Fibroblast of lung (primary cell): ENCODE measurements at regions not wholly inside any gene's neighbourhood (a gene's known extent, or its start where the extent isn't known, plus 50 kb on each side); places are given as distances from the start of the nearest gene placed in this dataset.
"Not testable (repeated sequence)": the region's sequence is repeated elsewhere in the genome, so short reads cannot be mapped to it uniquely, and the experiment has no call there.

Experiments
- DNase-seq, 2 donors: peaks; one replicate each; pipeline versions ENCODE4 v3.0.0 to v3.0.0-alpha.2; 2010; ENCODE audit warnings: low read depth in 2 of 2
- H2AFZ ChIP-seq: 2 replicates; pipeline ENCODE4 v1.5.1; 2012; ENCODE audit warnings: low read length, control low read depth, inconsistent platforms
- H3K27ac ChIP-seq: 2 replicates; pipeline ENCODE4 v1.5.1; 2011; ENCODE audit warnings: low read length, control low read depth; ENCODE audit not compliant: insufficient read depth
- H3K27me3 ChIP-seq: 2 replicates; pipeline ENCODE4 v1.5.1; 2011; ENCODE audit warnings: mild to moderate bottlenecking, low read length; ENCODE audit not compliant: control insufficient read depth, insufficient read depth
- H3K36me3 ChIP-seq: 2 replicates; pipeline ENCODE4 v1.5.1; 2011; ENCODE audit warnings: low read length; ENCODE audit not compliant: control insufficient read depth, insufficient read depth
- H3K4me1 ChIP-seq: 2 replicates; pipeline ENCODE4 v1.5.1; 2011; ENCODE audit warnings: low read length; ENCODE audit not compliant: control insufficient read depth, insufficient read depth; ENCODE audit errors: extremely low read depth
- H3K4me2 ChIP-seq: 2 replicates; pipeline ENCODE4 v1.5.1; 2011; ENCODE audit warnings: low read length, control low read depth; ENCODE audit not compliant: insufficient read depth; ENCODE audit errors: extremely low read depth
- H3K4me3 ChIP-seq, 4 experiments: fragments of 200-600 bp in 1 of 4; sonication (generic) in 1 of 4; replicated peaks in 1 of 4; 2 replicates each; pipeline ENCODE4 v1.5.1; 2011 to 2016; ENCODE audit warnings: low read length in 4 of 4, low read depth in 3 of 4, mild to moderate bottlenecking in 3 of 4, control low read depth in 2 of 4, inconsistent platforms in 1 of 4, mixed read lengths in 1 of 4; ENCODE audit not compliant: insufficient read depth in 1 of 4; ENCODE audit errors: control extremely low read depth in 1 of 4
- H3K79me2 ChIP-seq: 2 replicates; pipeline ENCODE4 v1.5.1; 2012; ENCODE audit warnings: mild to moderate bottlenecking, low read length, inconsistent platforms; ENCODE audit not compliant: control insufficient read depth, insufficient read depth
- H3K9ac ChIP-seq: 2 replicates; pipeline ENCODE4 v1.5.1; 2011; ENCODE audit warnings: mild to moderate bottlenecking, low read length, control low read depth; ENCODE audit not compliant: insufficient read depth
- H3K9me3 ChIP-seq: 2 replicates; pipeline ENCODE4 v1.5.1; 2012; ENCODE audit warnings: low read depth, low read length; ENCODE audit not compliant: control insufficient read depth, insufficient read depth
- H4K20me1 ChIP-seq: 2 replicates; pipeline ENCODE4 v1.5.1; 2011; ENCODE audit warnings: low read length; ENCODE audit not compliant: control insufficient read depth, insufficient read depth; ENCODE audit errors: extremely low read depth
- EZH2 ChIP-seq: IDR thresholded peaks from 2 replicates; pipeline ENCODE4 v1.5.1; 2012; ENCODE audit warnings: low read length, control low read depth, mild to moderate bottlenecking; ENCODE audit errors: missing control alignments
- TF ChIP-seq, protein P1 (sequence below), 2 donors: IDR thresholded peaks in 1 of 2; conservative IDR thresholded peaks in 1 of 2; 1 replicate in 1 of 2; 2 replicates in 1 of 2; pipeline ENCODE4 v1.5.1; 2011 to 2012; ENCODE audit warnings: low read length in 2 of 2, control low read depth in 1 of 2, inconsistent platforms in 1 of 2, low read depth in 1 of 2, mild to moderate bottlenecking in 1 of 2

- H3K36me3 ChIP-seq, result no peaks in the 10 kb centered on the region
- peaks cover 14% of the 10 kb centered on the region for H3K4me1 ChIP-seq
- no peaks in the 10 kb centered on the region for H3K79me2 ChIP-seq
- H3K9me3 ChIP-seq, result no peaks in the 10 kb centered on the region
- H3K4me3 ChIP-seq, result no peak overlapping the region
- no peak overlapping the region for H2AFZ ChIP-seq
- H4K20me1 ChIP-seq, result no peaks in the 10 kb centered on the region
- H3K9ac ChIP-seq, result no peak overlapping the region
- no peaks in the 10 kb centered on the region for H3K27me3 ChIP-seq
- TF ChIP-seq, protein P1, sequence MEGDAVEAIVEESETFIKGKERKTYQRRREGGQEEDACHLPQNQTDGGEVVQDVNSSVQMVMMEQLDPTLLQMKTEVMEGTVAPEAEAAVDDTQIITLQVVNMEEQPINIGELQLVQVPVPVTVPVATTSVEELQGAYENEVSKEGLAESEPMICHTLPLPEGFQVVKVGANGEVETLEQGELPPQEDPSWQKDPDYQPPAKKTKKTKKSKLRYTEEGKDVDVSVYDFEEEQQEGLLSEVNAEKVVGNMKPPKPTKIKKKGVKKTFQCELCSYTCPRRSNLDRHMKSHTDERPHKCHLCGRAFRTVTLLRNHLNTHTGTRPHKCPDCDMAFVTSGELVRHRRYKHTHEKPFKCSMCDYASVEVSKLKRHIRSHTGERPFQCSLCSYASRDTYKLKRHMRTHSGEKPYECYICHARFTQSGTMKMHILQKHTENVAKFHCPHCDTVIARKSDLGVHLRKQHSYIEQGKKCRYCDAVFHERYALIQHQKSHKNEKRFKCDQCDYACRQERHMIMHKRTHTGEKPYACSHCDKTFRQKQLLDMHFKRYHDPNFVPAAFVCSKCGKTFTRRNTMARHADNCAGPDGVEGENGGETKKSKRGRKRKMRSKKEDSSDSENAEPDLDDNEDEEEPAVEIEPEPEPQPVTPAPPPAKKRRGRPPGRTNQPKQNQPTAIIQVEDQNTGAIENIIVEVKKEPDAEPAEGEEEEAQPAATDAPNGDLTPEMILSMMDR (conservative IDR thresholded peaks at IDR 0.05 in 1 of 2, IDR thresholded peaks at IDR 0.05 in 1 of 2; ENCODE audit: low read depth in 1 of 2, low read length in 2 of 2), result no peak
- no peak for TF ChIP-seq EZH2
- no peak overlapping the region for H3K27ac ChIP-seq
- H3K4me2 ChIP-seq, result no peak overlapping the region
- DNase-seq, result no peak
These were observed 76.3 kb downstream of the TOMM20 start for GRCh38 chr1:235052067-235053008.

DNA sequence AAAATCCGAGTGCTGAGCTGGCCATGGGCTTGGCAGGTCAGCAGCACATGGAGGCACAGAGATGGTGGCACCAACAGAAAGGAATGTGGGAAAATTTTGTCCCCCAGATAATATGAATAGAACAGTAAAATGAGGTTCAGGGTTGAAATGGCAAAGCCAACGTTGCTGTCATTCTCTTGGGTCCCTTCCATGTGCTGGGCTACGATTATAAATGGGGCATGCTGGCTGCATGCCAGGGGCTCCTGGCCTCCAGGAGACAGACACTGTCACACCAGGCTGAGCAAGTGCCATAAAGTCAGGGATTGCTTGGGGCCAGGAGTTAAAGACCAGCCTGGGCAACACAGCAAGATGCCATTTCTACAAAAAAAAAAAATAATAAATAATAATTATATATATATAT lies 77.1 kb downstream of the TOMM20 start:
- H3K27ac ChIP-seq, result no peak overlapping the region
- no peaks in the 10 kb centered on the region for H3K27me3 ChIP-seq
- no peak overlapping the region for H2AFZ ChIP-seq
- no peaks in the 10 kb centered on the region for H4K20me1 ChIP-seq
- H3K79me2 ChIP-seq, result no peaks in the 10 kb centered on the region
- no peak overlapping the region for H3K4me2 ChIP-seq
- H3K4me3 ChIP-seq, result no peak overlapping the region
- no peak overlapping the region for H3K9ac ChIP-seq
- no peaks in the 10 kb centered on the region for H3K9me3 ChIP-seq
- H3K4me1 ChIP-seq, result peaks cover 14% of the 10 kb centered on the region
- no peak for TF ChIP-seq EZH2
- TF ChIP-seq, protein P1 (conservative IDR thresholded peaks at IDR 0.05 in 1 of 2, IDR thresholded peaks at IDR 0.05 in 1 of 2; ENCODE audit: low read depth in 1 of 2, low read length in 2 of 2), result no peak
- no peaks in the 10 kb centered on the region for H3K36me3 ChIP-seq
- DNase-seq, result no peak

DNA sequence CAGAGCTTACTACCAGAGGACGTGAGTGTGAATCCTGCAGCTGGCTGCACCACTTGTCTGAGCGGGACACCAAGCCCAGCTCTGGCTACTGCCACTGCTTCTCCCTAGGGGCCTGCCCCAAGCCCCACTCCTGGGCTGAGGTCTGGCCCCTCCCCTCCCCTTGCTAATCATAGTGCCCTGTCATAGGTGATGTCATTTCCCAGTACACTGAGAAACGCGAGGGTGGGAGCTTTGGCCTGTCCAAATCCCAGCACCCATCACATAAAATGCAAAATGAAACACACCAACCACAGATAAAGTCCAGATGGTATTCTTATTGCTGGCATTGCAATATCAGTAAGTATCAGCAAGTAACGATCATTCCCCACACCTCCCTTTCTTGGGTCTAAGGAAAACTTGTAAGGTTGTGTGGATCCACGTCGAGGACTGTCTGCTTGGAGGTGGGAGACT lies 77.7 kb downstream of the TOMM20 start:
- Histone ChIP-seq H4K20me1 (no peaks in the 10 kb centered on the region), H3K4me1 (peaks cover 14% of the 10 kb centered on the region), H3K36me3 (no peaks in the 10 kb centered on the region), H3K79me2 (no peaks in the 10 kb centered on the region), H3K27me3 (no peaks in the 10 kb centered on the region), H3K9ac (no peak overlapping the region), H3K9me3 (no peaks in the 10 kb centered on the region), H3K4me3 (no peak overlapping the region), H2AFZ (no peak overlapping the region), H3K4me2 (no peak overlapping the region), H3K27ac (no peak overlapping the region)
- peak; percentile 73 to 83 for DNase-seq
- no peak for TF ChIP-seq EZH2
- TF ChIP-seq, protein P1 (conservative IDR thresholded peaks at IDR 0.05 in 1 of 2, IDR thresholded peaks at IDR 0.05 in 1 of 2; ENCODE audit: low read depth in 1 of 2, low read length in 2 of 2), result no peak

GRCh38 chr1:235049716-235050378 lies 78.8 kb downstream of the TOMM20 start:
- H3K4me3 ChIP-seq, H4K20me1 ChIP-seq, H3K9me3 ChIP-seq, H3K4me2 ChIP-seq, H3K27ac ChIP-seq, H3K9ac ChIP-seq, H3K27me3 ChIP-seq, H3K36me3 ChIP-seq, H3K79me2 ChIP-seq, H2AFZ ChIP-seq: not testable (repeated sequence)
- peaks cover 14% of the 10 kb centered on the region for H3K4me1 ChIP-seq
- peak; percentile 42 to 94 for DNase-seq
